ENCODE measurements at regions not wholly inside any gene's neighbourhood (a gene's known extent, or its start where the extent isn't known, plus 50 kb on each side); places are given as distances from the start of the nearest gene placed in this dataset.

DNA sequence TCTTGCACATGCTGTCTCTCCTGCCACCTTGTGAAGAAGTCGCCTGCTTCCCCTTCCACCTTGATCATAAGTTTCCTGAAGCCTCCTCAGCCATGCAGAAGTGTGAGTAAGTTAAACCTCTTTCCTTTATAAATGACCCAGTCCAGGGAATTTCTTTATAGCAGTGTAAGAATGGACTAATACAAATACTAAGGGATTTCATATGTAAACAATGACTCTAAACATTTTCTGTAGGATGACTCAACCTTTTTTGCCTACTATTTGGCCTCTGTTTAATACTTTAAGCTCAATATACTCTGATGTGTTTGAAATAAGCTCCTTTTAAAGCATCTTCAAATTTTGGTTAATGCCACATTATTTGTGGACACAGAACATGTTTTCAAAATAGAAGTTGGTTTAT, 813.5 kb upstream of the SLIT2 start:
- peaks cover 0 to 4% (median 0%) of the 10 kb centered on the region in 4 donors for H3K4me1 ChIP-seq
- no peaks in the 10 kb centered on the region for H3K27me3 ChIP-seq
- H3K36me3 ChIP-seq, result no peaks in the 10 kb centered on the region
- no peak overlapping the region for H3K4me3 ChIP-seq
- H3K27ac ChIP-seq, result no peak overlapping the region
- no peak for DNase-seq
- no peaks in the 10 kb centered on the region for H3K9me3 ChIP-seq
- intact Hi-C loops (cut with DNase I), result no loop called here
- 77 to 87% methylated on average over 1 of the region's 1 CpG for WGBS, 2 donors
- no peak for TF ChIP-seq POLR2AphosphoS5 (IDR thresholded peaks at IDR 0.05)
- no peak for TF ChIP-seq POLR2A (IDR thresholded peaks at IDR 0.05)
- no peak for TF ChIP-seq EP300 (IDR thresholded peaks at IDR 0.05)
- TF ChIP-seq, protein P1, sequence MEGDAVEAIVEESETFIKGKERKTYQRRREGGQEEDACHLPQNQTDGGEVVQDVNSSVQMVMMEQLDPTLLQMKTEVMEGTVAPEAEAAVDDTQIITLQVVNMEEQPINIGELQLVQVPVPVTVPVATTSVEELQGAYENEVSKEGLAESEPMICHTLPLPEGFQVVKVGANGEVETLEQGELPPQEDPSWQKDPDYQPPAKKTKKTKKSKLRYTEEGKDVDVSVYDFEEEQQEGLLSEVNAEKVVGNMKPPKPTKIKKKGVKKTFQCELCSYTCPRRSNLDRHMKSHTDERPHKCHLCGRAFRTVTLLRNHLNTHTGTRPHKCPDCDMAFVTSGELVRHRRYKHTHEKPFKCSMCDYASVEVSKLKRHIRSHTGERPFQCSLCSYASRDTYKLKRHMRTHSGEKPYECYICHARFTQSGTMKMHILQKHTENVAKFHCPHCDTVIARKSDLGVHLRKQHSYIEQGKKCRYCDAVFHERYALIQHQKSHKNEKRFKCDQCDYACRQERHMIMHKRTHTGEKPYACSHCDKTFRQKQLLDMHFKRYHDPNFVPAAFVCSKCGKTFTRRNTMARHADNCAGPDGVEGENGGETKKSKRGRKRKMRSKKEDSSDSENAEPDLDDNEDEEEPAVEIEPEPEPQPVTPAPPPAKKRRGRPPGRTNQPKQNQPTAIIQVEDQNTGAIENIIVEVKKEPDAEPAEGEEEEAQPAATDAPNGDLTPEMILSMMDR (IDR thresholded peaks at IDR 0.05), result no peak

DNA sequence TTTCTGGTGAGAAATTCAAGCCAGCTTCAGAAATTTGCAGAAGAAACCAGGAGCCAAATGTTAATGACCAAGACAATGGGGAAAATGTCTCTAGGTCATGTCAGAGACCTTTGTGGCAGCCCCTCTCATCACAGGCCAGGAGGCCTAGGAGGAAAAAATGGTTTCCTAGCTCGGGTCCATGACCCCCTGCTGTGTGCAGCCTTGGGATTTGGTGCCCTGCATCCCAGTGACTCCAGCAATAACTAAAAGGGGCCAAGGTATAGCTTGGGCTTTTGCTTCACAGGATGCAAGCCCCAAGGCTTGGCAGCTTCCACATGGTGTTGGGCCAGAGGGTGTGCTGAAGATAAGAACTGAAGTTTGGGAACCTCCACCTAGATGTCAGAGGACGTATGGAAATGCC, 814.7 kb upstream of the SLIT2 start:
- no peak overlapping the region for H3K27ac ChIP-seq
- intact Hi-C loops (cut with DNase I), result no loop called here
- WGBS, 2 donors, result 28 to 59% methylated on average over 2 of the region's 2 CpGs
- H3K27me3 ChIP-seq, result no peaks in the 10 kb centered on the region
- TF ChIP-seq EP300 (IDR thresholded peaks at IDR 0.05), result no peak
- TF ChIP-seq, protein P1 (IDR thresholded peaks at IDR 0.05), result no peak
- no peaks in the 10 kb centered on the region for H3K36me3 ChIP-seq
- DNase-seq, result no peak
- H3K4me1 ChIP-seq, result peaks cover 0 to 4% (median 0%) of the 10 kb centered on the region in 4 donors
- H3K4me3 ChIP-seq, result no peak overlapping the region
- H3K9me3 ChIP-seq, result no peaks in the 10 kb centered on the region

DNA sequence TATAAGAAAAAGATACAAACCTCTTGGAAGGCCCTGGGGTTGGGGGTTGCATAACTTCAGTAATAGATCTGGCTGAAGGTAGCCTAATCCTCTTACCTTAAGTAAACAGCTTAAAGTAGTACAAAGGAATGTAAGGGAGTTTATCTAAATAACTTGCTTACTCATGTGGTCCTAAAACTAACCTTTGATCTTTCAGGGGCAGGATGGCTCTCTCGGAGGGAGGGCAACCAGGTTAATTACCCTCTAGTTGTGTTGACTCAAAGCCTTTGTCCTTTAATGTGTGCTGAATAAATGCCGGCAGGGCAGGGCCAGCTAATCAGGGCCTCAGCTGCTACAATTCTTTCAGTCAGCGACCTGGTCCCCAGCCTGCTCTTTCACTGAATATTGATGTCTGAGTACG, 822.0 kb upstream of the SLIT2 start:
- intact Hi-C loops (cut with DNase I), result no loop called here
- Histone ChIP-seq H3K27me3 (no peaks in the 10 kb centered on the region), H3K4me1 (no peaks in the 10 kb centered on the region), H3K36me3 (no peaks in the 10 kb centered on the region), H3K4me3 (no peak overlapping the region), H3K9me3 (peaks cover 0 to 12% (median 6%) of the 10 kb centered on the region in 4 donors), H3K27ac (no peak overlapping the region)
- 35 to 54% methylated on average over 4 of the region's 4 CpGs for WGBS, 2 donors
- no peak for TF ChIP-seq EP300 (IDR thresholded peaks at IDR 0.05)
- TF ChIP-seq POLR2A (IDR thresholded peaks at IDR 0.05), result no peak
- no peak for TF ChIP-seq POLR2AphosphoS5 (IDR thresholded peaks at IDR 0.05)
- TF ChIP-seq, protein P1 (IDR thresholded peaks at IDR 0.05), result no peak
- no peak for DNase-seq

DNA sequence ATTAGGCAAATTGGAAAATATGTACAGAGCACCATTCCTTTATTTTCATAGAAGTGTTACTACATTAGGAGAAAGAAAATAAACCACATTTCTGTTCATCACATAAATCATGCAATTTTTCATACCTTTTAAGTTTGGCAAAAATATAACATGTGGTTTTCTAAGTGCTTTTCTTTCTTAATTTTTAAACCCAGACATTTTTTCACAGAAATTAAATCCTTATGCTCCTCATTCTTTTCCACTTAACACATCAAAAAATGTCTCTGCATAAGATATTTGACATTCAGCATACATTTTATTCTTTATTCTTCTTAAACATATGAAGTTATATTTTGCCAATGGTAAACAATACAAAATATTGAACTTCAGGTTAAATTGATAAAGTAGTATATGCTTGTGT, 826.6 kb upstream of the SLIT2 start:
- no peak for TF ChIP-seq EP300 (IDR thresholded peaks at IDR 0.05)
- no peak for TF ChIP-seq POLR2AphosphoS5 (IDR thresholded peaks at IDR 0.05)
- TF ChIP-seq, protein P1 (IDR thresholded peaks at IDR 0.05), result no peak
- TF ChIP-seq POLR2A (IDR thresholded peaks at IDR 0.05), result no peak
- intact Hi-C loops (cut with DNase I), result no loop called here
- Histone ChIP-seq H3K4me3 (no peak overlapping the region), H3K27ac (no peak overlapping the region), H3K36me3 (no peaks in the 10 kb centered on the region), H3K9me3 (peaks cover 0 to 9% (median 2%) of the 10 kb centered on the region in 4 donors), H3K27me3 (no peaks in the 10 kb centered on the region), H3K4me1 (no peaks in the 10 kb centered on the region)
- DNase-seq, result no peak

DNA sequence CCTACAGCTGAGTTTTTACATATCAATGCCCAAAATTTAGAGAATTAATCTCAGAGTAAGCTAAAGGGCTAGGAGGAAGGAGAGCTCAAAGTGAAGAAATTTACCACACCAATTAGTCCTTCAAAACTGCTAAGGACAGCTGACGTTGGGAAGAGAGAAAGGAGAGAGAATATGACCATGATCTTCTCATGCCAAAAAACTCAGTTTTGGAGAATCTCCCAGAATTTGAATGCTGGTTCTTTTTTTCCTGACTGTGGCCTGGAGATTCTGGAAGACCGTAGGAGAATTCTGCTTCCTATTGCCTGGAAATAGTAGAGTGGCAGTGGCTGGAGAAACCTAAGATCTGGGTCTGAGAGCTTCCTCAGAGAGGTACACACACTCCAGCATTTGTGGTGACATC, 834.4 kb upstream of the SLIT2 start:
- DNase-seq, result no peak
- H3K36me3 ChIP-seq, result no peaks in the 10 kb centered on the region
- H3K27ac ChIP-seq, result no peak overlapping the region
- intact Hi-C loops (cut with DNase I), result no loop called here
- no peak overlapping the region for H3K4me3 ChIP-seq
- WGBS, 2 donors, result 31 to 32% methylated on average over 2 of the region's 2 CpGs
- no peaks in the 10 kb centered on the region for H3K9me3 ChIP-seq
- TF ChIP-seq, protein P1 (IDR thresholded peaks at IDR 0.05), result no peak
- TF ChIP-seq POLR2A (IDR thresholded peaks at IDR 0.05), result no peak
- no peak for TF ChIP-seq EP300 (IDR thresholded peaks at IDR 0.05)
- no peak for TF ChIP-seq POLR2AphosphoS5 (IDR thresholded peaks at IDR 0.05)
- no peaks in the 10 kb centered on the region for H3K27me3 ChIP-seq
- H3K4me1 ChIP-seq, result no peaks in the 10 kb centered on the region

All from sigmoid colon (tissue), 6 donors.